Femur (tissue), 1 donor: ENCODE measurements at regions not wholly inside any gene's neighbourhood (a gene's known extent, or its start where the extent isn't known, plus 50 kb on each side); places are given as distances from the start of the nearest gene placed in this dataset.
"Not testable (repeated sequence)": the region's sequence is repeated elsewhere in the genome, so short reads cannot be mapped to it uniquely, and the experiment has no call there.

Source experiments
- DNase-seq: peaks from one replicate; pipeline ENCODE4 v3.0.0-alpha.2; 2017

- DNase-seq = no peak
These were observed 115.2 kb upstream of the NPAS2 start for GRCh38 chr2:100704711-100705110.

GRCh38 chr2:100707016-100707947 is 112.7 kb upstream of the NPAS2 start:
- DNase-seq = no peak

GRCh38 chr2:100708333-100708732 is 111.6 kb upstream of the NPAS2 start:
- no peak for DNase-seq

GRCh38 chr2:100713106-100713505 is 106.8 kb upstream of the NPAS2 start:
- DNase-seq = no peak

GRCh38 chr2:100714396-100715010 is 105.4 kb upstream of the NPAS2 start:
- not testable (repeated sequence) for DNase-seq

- DNase-seq = not testable (repeated sequence)
These were observed 104.1 kb upstream of the NPAS2 start for GRCh38 chr2:100715861-100716260.

GRCh38 chr2:100716581-100716980 is 103.4 kb upstream of the NPAS2 start:
- DNase-seq = no peak

GRCh38 chr2:100718065-100718629 is 101.8 kb upstream of the NPAS2 start:
- DNase-seq = no peak

GRCh38 chr2:100720445-100720844 is 99.5 kb upstream of the NPAS2 start:
- no peak for DNase-seq

GRCh38 chr2:100721693-100722092 is 98.2 kb upstream of the NPAS2 start:
- DNase-seq = no peak

GRCh38 chr2:100722125-100722524 is 97.8 kb upstream of the NPAS2 start:
- no peak for DNase-seq

- no peak for DNase-seq
These were observed 93.1 kb upstream of the NPAS2 start for GRCh38 chr2:100726866-100727265.

GRCh38 chr2:100730290-100730868 is 89.6 kb upstream of the NPAS2 start:
- peak; percentile 39 for DNase-seq

GRCh38 chr2:100731535-100731981 is 88.4 kb upstream of the NPAS2 start:
- DNase-seq = no peak

- DNase-seq = no peak
These were observed 86.3 kb upstream of the NPAS2 start for GRCh38 chr2:100733391-100734187.

- no peak for DNase-seq
These were observed 83.6 kb upstream of the NPAS2 start for GRCh38 chr2:100736121-100736915.

GRCh38 chr2:100739735-100740432 is 80.1 kb upstream of the NPAS2 start:
- DNase-seq = no peak

- no peak for DNase-seq
These were observed 78.1 kb upstream of the NPAS2 start for GRCh38 chr2:100741880-100742276.

- peak; percentile 87 for DNase-seq
These were observed 77.4 kb upstream of the NPAS2 start for GRCh38 chr2:100742277-100743254.

GRCh38 chr2:100743741-100744140 is 76.2 kb upstream of the NPAS2 start:
- DNase-seq = peak; percentile 64
